Endothelial cell of umbilical vein (primary cell): ENCODE measurements at regions not wholly inside any gene's neighbourhood (a gene's known extent, or its start where the extent isn't known, plus 50 kb on each side); places are given as distances from the start of the nearest gene placed in this dataset.

Source experiments
- BruUV-seq: library from RNA; stranded (reverse); fragments of 400-500 nt; replicated peaks from 2 replicates; lab custom pipeline; 2021; lab: Mats Ljungman, UMichigan
- CTCF ChIA-PET: fragments of 300-600, 350-600 bp; sonication (Branson Sonifier 250); formaldehyde crosslinking; loops from one replicate; lab custom pipeline; 2021; ENCODE audit warnings: antibody characterized with exemption, inconsistent platforms; lab: Charles Lee
- POLR2A ChIA-PET: fragments of 300-600, 350-600 bp; sonication (Branson Sonifier 250); formaldehyde crosslinking; loops from one replicate; lab custom pipeline; 2021; ENCODE audit warnings: antibody characterized with exemption, inconsistent platforms; lab: Charles Lee
- DNase-seq: peaks from one replicate; pipeline ENCODE4 v3.0.0-alpha.2; 2011; ENCODE audit warnings: low read depth, low spot score
- FAIRE-seq: peaks from 2 replicates; lab custom pipeline; 2011; peaks lifted over from hg19 to GRCh38; lab: Jason Lieb, UNC
- H2AFZ ChIP-seq: 2 replicates; pipeline ENCODE4 v1.6.0; 2012; ENCODE audit warnings: low read depth, low read length, control low read depth, inconsistent platforms
- H3K27ac ChIP-seq: 2 replicates; pipeline ENCODE4 v1.5.1; 2011; ENCODE audit warnings: low read depth, mild to moderate bottlenecking, control low read depth, low read length, moderate library complexity; ENCODE audit not compliant: insufficient read depth
- H3K27me3 ChIP-seq, 2 experiments: 2 replicates each; pipeline versions ENCODE4 v1.6.0 to v1.6.1; 2011; ENCODE audit warnings: low read length in 2 of 2, mixed read lengths in 1 of 2; ENCODE audit not compliant: control insufficient read depth in 2 of 2, insufficient read depth in 2 of 2
- H3K36me3 ChIP-seq, 2 experiments: 2 replicates in 1 of 2; 3 replicates in 1 of 2; pipeline ENCODE4 v1.5.1; 2011; ENCODE audit warnings: low read length in 2 of 2, mild to moderate bottlenecking in 1 of 2, moderate library complexity in 1 of 2; ENCODE audit not compliant: control insufficient read depth in 2 of 2, insufficient read depth in 2 of 2; ENCODE audit errors: extremely low read depth in 1 of 2
- H3K4me1 ChIP-seq: 3 replicates; pipeline ENCODE4 v1.5.1; 2011; ENCODE audit warnings: mild to moderate bottlenecking, low read length; ENCODE audit not compliant: control insufficient read depth, insufficient read depth; ENCODE audit errors: extremely low read depth
- H3K4me2 ChIP-seq: 2 replicates; pipeline ENCODE4 v1.6.1; 2011; ENCODE audit warnings: low read length, control low read depth, mixed read lengths; ENCODE audit not compliant: insufficient read depth
- H3K4me3 ChIP-seq, 3 experiments: fragments of 200-600 bp in 1 of 3; sonication (generic), shearing (Covaris generic) in 1 of 3; replicated peaks in 1 of 3; 2 replicates each; pipeline ENCODE4 v1.5.1; 2011 to 2016; ENCODE audit warnings: control low read depth in 3 of 3, low read length in 3 of 3, mild to moderate bottlenecking in 2 of 3, inconsistent platforms in 1 of 3, low read depth in 1 of 3, moderate library complexity in 1 of 3; ENCODE audit not compliant: insufficient read depth in 1 of 3
- H3K79me2 ChIP-seq: 2 replicates; pipeline ENCODE4 v1.6.0; 2012; ENCODE audit warnings: low read length, inconsistent platforms; ENCODE audit not compliant: control insufficient read depth, insufficient read depth
- H3K9ac ChIP-seq: replicated peaks from 2 replicates; pipeline ENCODE3; 2011; ENCODE audit warnings: low read length, control low read depth; ENCODE audit not compliant: insufficient read depth; ENCODE audit errors: extremely low read depth
- H3K9me1 ChIP-seq: replicated peaks from 3 replicates; pipeline ENCODE4 v1.6.0; 2011; ENCODE audit warnings: mild to moderate bottlenecking, low read length; ENCODE audit not compliant: control insufficient read depth, insufficient read depth; ENCODE audit errors: extremely low read depth
- H3K9me3 ChIP-seq: replicated peaks from 2 replicates; pipeline ENCODE4 v1.5.1; 2012; ENCODE audit warnings: low read length, inconsistent platforms; ENCODE audit not compliant: control insufficient read depth, insufficient read depth
- H4K20me1 ChIP-seq: replicated peaks from 2 replicates; pipeline ENCODE3; 2011; ENCODE audit warnings: mild to moderate bottlenecking, low read length; ENCODE audit not compliant: control insufficient read depth, insufficient read depth; ENCODE audit errors: extremely low read depth
- EZH2 ChIP-seq: IDR thresholded peaks from 2 replicates; pipeline ENCODE4 v1.6.1; 2012; ENCODE audit warnings: borderline replicate concordance, low read depth, mild to moderate bottlenecking, moderate library complexity, low read length, inconsistent platforms; ENCODE audit not compliant: severe bottlenecking
- FOS ChIP-seq: IDR thresholded peaks from 2 replicates; pipeline ENCODE4 v1.6.1; 2011; ENCODE audit warnings: mild to moderate bottlenecking, low read length, moderate library complexity, borderline replicate concordance; ENCODE audit not compliant: insufficient read depth
- GATA2 ChIP-seq: IDR thresholded peaks from 2 replicates; pipeline ENCODE4 v1.7.0; 2011; ENCODE audit warnings: low read depth, mild to moderate bottlenecking, moderate library complexity, mixed read lengths, low read length; ENCODE audit not compliant: insufficient read length, insufficient read depth
- JUN ChIP-seq: IDR thresholded peaks from 2 replicates; pipeline ENCODE4 v1.6.1; 2011; ENCODE audit warnings: borderline replicate concordance, low read depth; ENCODE audit not compliant: insufficient read length, insufficient read depth
- MYC ChIP-seq: IDR thresholded peaks from one replicate; pipeline ENCODE4 v1.6.1; 2011; ENCODE audit warnings: mild to moderate bottlenecking, low read depth, low read length
- POLR2A ChIP-seq: IDR thresholded peaks from 2 replicates; pipeline ENCODE4 v1.6.1; 2012; ENCODE audit warnings: low read depth, mild to moderate bottlenecking, control low read depth, low read length
- POLR2AphosphoS5 ChIP-seq: IDR thresholded peaks from 2 replicates; pipeline ENCODE4 v1.6.1; 2012; ENCODE audit warnings: low read depth, mild to moderate bottlenecking, control low read depth, low read length, moderate library complexity; ENCODE audit not compliant: insufficient read depth
- dilution Hi-C: fragments of 300-500 bp; cut with MboI; formaldehyde crosslinking; loops from one replicate; pipeline ENCODE4 v1.15.0; 2019; ENCODE audit warnings: low sequenced_read_pairs; ENCODE audit not compliant: extremely low pct_ligation_motif_present
- intact Hi-C: fragments of 100-400 bp; cut with micrococcal nuclease; formaldehyde crosslinking; loops from one replicate; pipeline ENCODE4 v1.10.0; 2022
- TF ChIP-seq, protein P1 (sequence below), 2 donors: IDR thresholded peaks; 1 replicate in 1 of 2; 2 replicates in 1 of 2; pipeline ENCODE4 v1.5.1; 2011; ENCODE audit warnings: low read length in 2 of 2, mild to moderate bottlenecking in 2 of 2, moderate library complexity in 2 of 2, control low read depth in 1 of 2, inconsistent platforms in 1 of 2, low read depth in 1 of 2; ENCODE audit not compliant: insufficient read depth in 1 of 2; ENCODE audit errors: extremely low read depth in 1 of 2
- TF ChIP-seq, protein P2 (sequence below): IDR thresholded peaks from 2 replicates; pipeline ENCODE4 v1.6.1; 2011; ENCODE audit not compliant: insufficient read depth, insufficient read length

DNA sequence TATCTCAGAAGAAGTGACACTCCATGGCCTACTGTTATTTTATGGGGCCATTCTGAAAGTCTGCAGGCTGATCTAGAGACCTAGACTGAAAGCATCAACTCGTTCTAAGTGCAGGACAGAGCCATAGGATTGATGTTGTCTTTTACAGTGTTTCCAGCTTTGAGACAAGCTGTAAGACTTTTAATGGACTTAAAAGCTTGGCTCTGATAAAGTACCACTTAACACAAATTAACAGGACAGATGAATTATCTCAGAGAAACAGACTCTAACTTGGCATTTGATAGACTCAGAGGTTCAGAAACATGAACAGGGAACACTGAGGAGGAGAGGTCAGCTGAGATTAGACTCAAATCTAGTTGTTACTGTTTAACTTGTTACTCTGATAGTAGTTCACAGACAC, 203.2 kb downstream of the TLR4 start:
- no peak overlapping the region for H3K4me3 ChIP-seq
- no peak overlapping the region for H3K9ac ChIP-seq
- H3K4me2 ChIP-seq = no peak overlapping the region
- FAIRE-seq = no peak
- H2AFZ ChIP-seq = no peak overlapping the region
- CTCF ChIA-PET = no interaction called here
- POLR2A ChIA-PET = no interaction called here
- H3K79me2 ChIP-seq = no peaks in the 10 kb centered on the region
- intact Hi-C loops = no loop called here
- no peaks in the 10 kb centered on the region for H3K4me1 ChIP-seq
- no TSS peak for BruUV-seq
- no peak for DNase-seq
- no peaks in the 10 kb centered on the region for H3K36me3 ChIP-seq
- dilution Hi-C loops = no loop called here
- no peaks in the 10 kb centered on the region for H3K9me3 ChIP-seq
- H3K9me1 ChIP-seq = no peaks in the 10 kb centered on the region
- no peaks in the 10 kb centered on the region for H3K27me3 ChIP-seq
- H3K27ac ChIP-seq = no peak overlapping the region
- TF ChIP-seq JUN = no peak
- TF ChIP-seq, protein P1, sequence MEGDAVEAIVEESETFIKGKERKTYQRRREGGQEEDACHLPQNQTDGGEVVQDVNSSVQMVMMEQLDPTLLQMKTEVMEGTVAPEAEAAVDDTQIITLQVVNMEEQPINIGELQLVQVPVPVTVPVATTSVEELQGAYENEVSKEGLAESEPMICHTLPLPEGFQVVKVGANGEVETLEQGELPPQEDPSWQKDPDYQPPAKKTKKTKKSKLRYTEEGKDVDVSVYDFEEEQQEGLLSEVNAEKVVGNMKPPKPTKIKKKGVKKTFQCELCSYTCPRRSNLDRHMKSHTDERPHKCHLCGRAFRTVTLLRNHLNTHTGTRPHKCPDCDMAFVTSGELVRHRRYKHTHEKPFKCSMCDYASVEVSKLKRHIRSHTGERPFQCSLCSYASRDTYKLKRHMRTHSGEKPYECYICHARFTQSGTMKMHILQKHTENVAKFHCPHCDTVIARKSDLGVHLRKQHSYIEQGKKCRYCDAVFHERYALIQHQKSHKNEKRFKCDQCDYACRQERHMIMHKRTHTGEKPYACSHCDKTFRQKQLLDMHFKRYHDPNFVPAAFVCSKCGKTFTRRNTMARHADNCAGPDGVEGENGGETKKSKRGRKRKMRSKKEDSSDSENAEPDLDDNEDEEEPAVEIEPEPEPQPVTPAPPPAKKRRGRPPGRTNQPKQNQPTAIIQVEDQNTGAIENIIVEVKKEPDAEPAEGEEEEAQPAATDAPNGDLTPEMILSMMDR (IDR thresholded peaks at IDR 0.05; ENCODE audit: extremely low read depth in 1 of 2, insufficient read depth in 1 of 2, low read depth in 1 of 2, low read length in 2 of 2) = no peak
- no peak for TF ChIP-seq GATA2
- no peak for TF ChIP-seq MYC
- TF ChIP-seq POLR2A = no peak
- TF ChIP-seq FOS = no peak
- TF ChIP-seq POLR2AphosphoS5 = no peak
- no peak for TF ChIP-seq EZH2
- TF ChIP-seq, protein P2, sequence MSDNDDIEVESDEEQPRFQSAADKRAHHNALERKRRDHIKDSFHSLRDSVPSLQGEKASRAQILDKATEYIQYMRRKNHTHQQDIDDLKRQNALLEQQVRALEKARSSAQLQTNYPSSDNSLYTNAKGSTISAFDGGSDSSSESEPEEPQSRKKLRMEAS = no peak
- H4K20me1 ChIP-seq = no peaks in the 10 kb centered on the region
